HL-60 (cell line): ENCODE measurements at regions not wholly inside any gene's neighbourhood (a gene's known extent, or its start where the extent isn't known, plus 50 kb on each side); places are given as distances from the start of the nearest gene placed in this dataset.

ENCODE experiments used
- POLR2AphosphoS5 ChIP-seq: IDR thresholded peaks from 2 replicates; pipeline ENCODE4 v1.6.1; 2012; ENCODE audit warnings: low read depth
- TF ChIP-seq, protein P1 (sequence below): IDR thresholded peaks from one replicate; pipeline ENCODE4 v1.5.1; 2011; ENCODE audit warnings: low read length, control low read depth, inconsistent platforms; ENCODE audit not compliant: insufficient read depth
- TF ChIP-seq, protein P2 (sequence below): IDR thresholded peaks from 2 replicates; pipeline ENCODE4 v1.6.1; 2012; ENCODE audit warnings: low read depth; ENCODE audit not compliant: insufficient replicate concordance

DNA sequence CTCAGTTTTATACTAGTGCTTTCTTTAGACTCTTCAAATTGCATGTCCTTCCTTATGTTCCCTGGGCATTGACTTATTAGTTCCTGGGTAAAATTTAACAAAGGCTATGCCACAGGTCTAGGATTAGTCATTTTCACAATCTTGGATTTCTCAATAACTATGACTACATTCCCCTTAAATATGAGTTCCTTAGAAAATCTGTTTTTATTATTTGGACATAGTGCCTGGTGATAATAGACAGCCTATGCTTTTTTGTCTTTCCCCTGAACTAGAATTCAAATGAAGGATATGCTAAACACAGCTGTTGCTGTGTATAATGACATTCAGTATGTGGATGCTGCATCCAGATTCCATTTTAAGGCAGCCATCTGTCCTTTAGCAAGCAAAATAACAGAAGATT, 1252.8 kb upstream of the GJE1 start:
- TF ChIP-seq, protein P1, sequence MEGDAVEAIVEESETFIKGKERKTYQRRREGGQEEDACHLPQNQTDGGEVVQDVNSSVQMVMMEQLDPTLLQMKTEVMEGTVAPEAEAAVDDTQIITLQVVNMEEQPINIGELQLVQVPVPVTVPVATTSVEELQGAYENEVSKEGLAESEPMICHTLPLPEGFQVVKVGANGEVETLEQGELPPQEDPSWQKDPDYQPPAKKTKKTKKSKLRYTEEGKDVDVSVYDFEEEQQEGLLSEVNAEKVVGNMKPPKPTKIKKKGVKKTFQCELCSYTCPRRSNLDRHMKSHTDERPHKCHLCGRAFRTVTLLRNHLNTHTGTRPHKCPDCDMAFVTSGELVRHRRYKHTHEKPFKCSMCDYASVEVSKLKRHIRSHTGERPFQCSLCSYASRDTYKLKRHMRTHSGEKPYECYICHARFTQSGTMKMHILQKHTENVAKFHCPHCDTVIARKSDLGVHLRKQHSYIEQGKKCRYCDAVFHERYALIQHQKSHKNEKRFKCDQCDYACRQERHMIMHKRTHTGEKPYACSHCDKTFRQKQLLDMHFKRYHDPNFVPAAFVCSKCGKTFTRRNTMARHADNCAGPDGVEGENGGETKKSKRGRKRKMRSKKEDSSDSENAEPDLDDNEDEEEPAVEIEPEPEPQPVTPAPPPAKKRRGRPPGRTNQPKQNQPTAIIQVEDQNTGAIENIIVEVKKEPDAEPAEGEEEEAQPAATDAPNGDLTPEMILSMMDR = no peak
- TF ChIP-seq, protein P2, sequence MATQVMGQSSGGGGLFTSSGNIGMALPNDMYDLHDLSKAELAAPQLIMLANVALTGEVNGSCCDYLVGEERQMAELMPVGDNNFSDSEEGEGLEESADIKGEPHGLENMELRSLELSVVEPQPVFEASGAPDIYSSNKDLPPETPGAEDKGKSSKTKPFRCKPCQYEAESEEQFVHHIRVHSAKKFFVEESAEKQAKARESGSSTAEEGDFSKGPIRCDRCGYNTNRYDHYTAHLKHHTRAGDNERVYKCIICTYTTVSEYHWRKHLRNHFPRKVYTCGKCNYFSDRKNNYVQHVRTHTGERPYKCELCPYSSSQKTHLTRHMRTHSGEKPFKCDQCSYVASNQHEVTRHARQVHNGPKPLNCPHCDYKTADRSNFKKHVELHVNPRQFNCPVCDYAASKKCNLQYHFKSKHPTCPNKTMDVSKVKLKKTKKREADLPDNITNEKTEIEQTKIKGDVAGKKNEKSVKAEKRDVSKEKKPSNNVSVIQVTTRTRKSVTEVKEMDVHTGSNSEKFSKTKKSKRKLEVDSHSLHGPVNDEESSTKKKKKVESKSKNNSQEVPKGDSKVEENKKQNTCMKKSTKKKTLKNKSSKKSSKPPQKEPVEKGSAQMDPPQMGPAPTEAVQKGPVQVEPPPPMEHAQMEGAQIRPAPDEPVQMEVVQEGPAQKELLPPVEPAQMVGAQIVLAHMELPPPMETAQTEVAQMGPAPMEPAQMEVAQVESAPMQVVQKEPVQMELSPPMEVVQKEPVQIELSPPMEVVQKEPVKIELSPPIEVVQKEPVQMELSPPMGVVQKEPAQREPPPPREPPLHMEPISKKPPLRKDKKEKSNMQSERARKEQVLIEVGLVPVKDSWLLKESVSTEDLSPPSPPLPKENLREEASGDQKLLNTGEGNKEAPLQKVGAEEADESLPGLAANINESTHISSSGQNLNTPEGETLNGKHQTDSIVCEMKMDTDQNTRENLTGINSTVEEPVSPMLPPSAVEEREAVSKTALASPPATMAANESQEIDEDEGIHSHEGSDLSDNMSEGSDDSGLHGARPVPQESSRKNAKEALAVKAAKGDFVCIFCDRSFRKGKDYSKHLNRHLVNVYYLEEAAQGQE = no peak
- no peak for TF ChIP-seq POLR2AphosphoS5
